Aorta (tissue), 5 donors: ENCODE measurements at regions not wholly inside any gene's neighbourhood (a gene's known extent, or its start where the extent isn't known, plus 50 kb on each side); places are given as distances from the start of the nearest gene placed in this dataset.

Experiments
- ATAC-seq: fragments of 200-7000 bp; cut with Tn5 transposase; one replicate; pipeline ENCODE4 v1.9.1; 2022; ENCODE audit warnings: moderate library complexity; ENCODE audit not compliant: low FRiP score
- DNase-seq, 2 donors: peaks; one replicate each; pipeline ENCODE4 v3.0.0-alpha.2; 2020
- H3K27ac ChIP-seq, 2 donors: one replicate each; pipeline ENCODE4 v1.5.1; 2013; ENCODE audit warnings: low read length in 2 of 2, mild to moderate bottlenecking in 2 of 2, moderate library complexity in 2 of 2, control low read depth in 1 of 2, inconsistent platforms in 1 of 2, low read depth in 1 of 2
- H3K27me3 ChIP-seq, 2 donors: one replicate each; pipeline ENCODE4 v1.6.1; 2013; ENCODE audit warnings: control low read depth in 1 of 2, low read length in 1 of 2, mild to moderate bottlenecking in 1 of 2, moderate library complexity in 1 of 2; ENCODE audit not compliant: insufficient read depth in 2 of 2, control insufficient read depth in 1 of 2
- H3K36me3 ChIP-seq, 2 donors: one replicate each; pipeline ENCODE4 v1.6.1; 2013; ENCODE audit warnings: control low read depth in 1 of 2, low read length in 1 of 2, mild to moderate bottlenecking in 1 of 2; ENCODE audit not compliant: insufficient read depth in 2 of 2, control insufficient read depth in 1 of 2
- H3K4me1 ChIP-seq, 2 donors: one replicate each; pipeline ENCODE4 v1.6.1; 2013; ENCODE audit warnings: low read length in 2 of 2, control low read depth in 1 of 2, mild to moderate bottlenecking in 1 of 2, moderate library complexity in 1 of 2; ENCODE audit not compliant: insufficient read depth in 2 of 2, control insufficient read depth in 1 of 2
- H3K4me3 ChIP-seq, 2 donors: one replicate each; pipeline ENCODE4 v1.5.1; 2013; ENCODE audit warnings: low read length in 2 of 2, control low read depth in 1 of 2, mild to moderate bottlenecking in 1 of 2
- H3K9me3 ChIP-seq: one replicate; pipeline ENCODE4 v1.6.1; 2013; ENCODE audit warnings: mild to moderate bottlenecking, low read length; ENCODE audit not compliant: control insufficient read depth
- WGBS, 2 donors: extraction: QIAGEN DNeasy Blood & Tissue Kit; methylation state at CpG; one replicate each; pipeline ENCODE4 v1.1.7; 2013; 5-methylcytosine and 5-hydroxymethylcytosine counted together
- intact Hi-C, 2 donors: fragments of 100-400 bp; cut with DNase I; formaldehyde crosslinking; loops; one replicate each; pipeline versions ENCODE4 v1.14.2 to v1.15.0; 2022
- donor health status: healthy with polysubstance abuse.
- donor health status: Bipolar disorder and iron deficiency.
- donor health status: DM: no; HTN: no; CAD: no.
- donor health status: DM: no; HTN: no; CAD: no.
- donor health status: DM: yes; HTN: yes; CAD: no.

- intact Hi-C loops: no loop called here
- H3K4me1 ChIP-seq: no peaks in the 10 kb centered on the region
- no peak for ATAC-seq
- H3K4me3 ChIP-seq: no peak overlapping the region
- H3K9me3 ChIP-seq: no peaks in the 10 kb centered on the region
- DNase-seq: no peak
- 23 to 29% methylated on average over 1 of the region's 1 CpG for WGBS, 2 donors
- no peak overlapping the region for H3K27ac ChIP-seq
- no peaks in the 10 kb centered on the region for H3K27me3 ChIP-seq
- H3K36me3 ChIP-seq: no peaks in the 10 kb centered on the region
Measured at GRCh38 chr3:73885862-73886261, 261.1 kb upstream of the PDZRN3 start.

DNA sequence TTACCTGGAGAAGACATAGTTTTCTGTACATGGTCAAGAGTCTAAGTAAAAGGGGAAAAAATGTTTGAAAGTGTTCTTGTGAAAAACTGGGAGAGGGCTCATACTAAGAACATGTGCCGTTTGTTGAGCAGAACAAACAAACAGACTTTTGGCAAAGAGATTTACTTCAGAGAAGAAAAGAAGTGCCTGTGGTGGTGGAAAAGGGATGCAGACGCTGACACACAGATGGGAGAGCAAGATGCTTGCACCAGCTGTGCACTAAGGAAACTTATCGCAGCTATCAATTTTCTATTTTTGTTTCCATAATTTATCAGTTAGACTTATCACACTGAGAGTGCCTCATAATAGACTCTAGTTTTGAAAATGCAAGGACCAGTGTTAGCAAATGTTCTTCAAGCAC lies 259.6 kb upstream of the PDZRN3 start:
- Histone ChIP-seq H3K4me3 (no peak overlapping the region), H3K9me3 (no peaks in the 10 kb centered on the region), H3K27me3 (no peaks in the 10 kb centered on the region), H3K4me1 (no peaks in the 10 kb centered on the region), H3K27ac (no peak overlapping the region), H3K36me3 (no peaks in the 10 kb centered on the region)
- WGBS, 2 donors: 39 to 45% methylated on average over 3 of the region's 3 CpGs
- intact Hi-C loops: no loop called here
- no peak for ATAC-seq
- no peak for DNase-seq

DNA sequence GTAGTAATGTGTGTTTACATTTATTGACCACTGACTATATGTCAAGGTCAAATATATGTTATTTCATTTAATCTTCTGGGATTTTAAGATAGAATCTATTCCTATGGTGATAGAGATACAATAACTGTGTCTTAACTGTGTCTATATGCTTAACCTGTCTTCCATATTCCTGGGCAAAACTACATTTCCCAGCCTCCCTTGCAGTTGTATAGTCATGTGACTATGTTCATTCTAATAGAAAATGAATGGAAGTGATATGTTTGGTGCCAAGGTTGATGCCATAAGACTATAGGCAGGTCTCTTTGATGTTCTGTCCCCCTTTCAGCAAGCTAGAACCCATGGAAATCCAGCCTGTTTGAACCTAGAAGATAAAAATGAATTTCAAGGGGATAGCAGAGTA lies 258.8 kb upstream of the PDZRN3 start:
- Histone ChIP-seq H3K9me3 (no peaks in the 10 kb centered on the region), H3K4me3 (no peak overlapping the region), H3K4me1 (no peaks in the 10 kb centered on the region), H3K27ac (no peak overlapping the region), H3K27me3 (no peaks in the 10 kb centered on the region), H3K36me3 (no peaks in the 10 kb centered on the region)
- intact Hi-C loops: no loop called here
- DNase-seq (no peak), ATAC-seq (no peak)

- intact Hi-C loops: no loop called here
- no peak overlapping the region for H3K4me3 ChIP-seq
Measured at GRCh38 chr3:73874606-73875369, 250.0 kb upstream of the PDZRN3 start.

DNA sequence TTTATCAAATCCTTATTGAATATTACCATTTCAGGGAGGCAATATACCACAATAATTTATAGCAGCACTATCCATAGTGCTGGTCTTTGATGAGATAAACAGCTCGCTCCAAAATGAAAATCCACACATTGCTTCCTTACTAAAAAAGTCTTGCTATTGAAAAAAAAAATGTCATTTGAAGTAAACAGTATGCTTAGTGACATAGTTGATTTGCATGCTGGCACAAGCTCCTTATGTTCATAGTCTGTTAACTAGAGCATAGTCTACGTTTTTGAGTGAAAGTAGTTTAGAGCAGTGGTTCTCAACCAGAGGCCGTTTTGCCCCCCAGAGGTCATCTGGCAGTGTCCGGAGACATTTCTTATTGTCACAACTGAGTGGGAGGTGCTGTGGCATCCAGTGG lies 249.4 kb upstream of the PDZRN3 start:
- 75 to 78% methylated on average over 4 of the region's 4 CpGs for WGBS, 2 donors

More at GRCh38 chr3:73874606-73875369, 250.0 kb upstream of the PDZRN3 start:
- Histone ChIP-seq H3K9me3 (no peaks in the 10 kb centered on the region), H3K27ac (no peak overlapping the region), H3K36me3 (no peaks in the 10 kb centered on the region), H3K4me1 (no peaks in the 10 kb centered on the region), H3K27me3 (no peaks in the 10 kb centered on the region)
- WGBS, 2 donors: 64 to 72% methylated on average over 4 of the region's 4 CpGs
- DNase-seq (no peak), ATAC-seq (no peak)

GRCh38 chr3:73868688-73869315 lies 244.1 kb upstream of the PDZRN3 start:
- no peak overlapping the region for H3K4me3 ChIP-seq
- H3K4me1 ChIP-seq: no peaks in the 10 kb centered on the region
- WGBS, 2 donors: 61 to 74% methylated on average over 3 of the region's 3 CpGs
- intact Hi-C loops: no loop called here
- H3K36me3 ChIP-seq: no peaks in the 10 kb centered on the region
- no peaks in the 10 kb centered on the region for H3K9me3 ChIP-seq
- ATAC-seq (peak; percentile 69), DNase-seq (no peak)
- no peak overlapping the region for H3K27ac ChIP-seq
- no peaks in the 10 kb centered on the region for H3K27me3 ChIP-seq

More for the DNA sequence above, 249.4 kb upstream of the PDZRN3 start:
- Histone ChIP-seq H3K27me3 (no peaks in the 10 kb centered on the region), H3K36me3 (no peaks in the 10 kb centered on the region), H3K4me3 (no peak overlapping the region), H3K27ac (no peak overlapping the region), H3K9me3 (no peaks in the 10 kb centered on the region), H3K4me1 (no peaks in the 10 kb centered on the region)
- DNase-seq (no peak), ATAC-seq (no peak)
- intact Hi-C loops: no loop called here

- WGBS, 2 donors: 82 to 88% methylated on average over 3 of the region's 3 CpGs
- no peaks in the 10 kb centered on the region for H3K36me3 ChIP-seq
- ATAC-seq: no peak
- no peak overlapping the region for H3K4me3 ChIP-seq
- no peaks in the 10 kb centered on the region for H3K9me3 ChIP-seq
- no peaks in the 10 kb centered on the region for H3K27me3 ChIP-seq
- intact Hi-C loops: no loop called here
- no peaks in the 10 kb centered on the region for H3K4me1 ChIP-seq
- no peak overlapping the region for H3K27ac ChIP-seq
- no peak for DNase-seq
Measured at GRCh38 chr3:73867524-73867923, 242.8 kb upstream of the PDZRN3 start.

GRCh38 chr3:73866846-73867245 lies 242.1 kb upstream of the PDZRN3 start:
- intact Hi-C loops: no loop called here
- ATAC-seq (no peak), DNase-seq (no peak)
- no peaks in the 10 kb centered on the region for H3K36me3 ChIP-seq
- no peaks in the 10 kb centered on the region for H3K9me3 ChIP-seq
- H3K27ac ChIP-seq: no peak overlapping the region
- H3K27me3 ChIP-seq: no peaks in the 10 kb centered on the region
- 89 to 92% methylated on average over 2 of the region's 2 CpGs for WGBS, 2 donors
- no peak overlapping the region for H3K4me3 ChIP-seq
- H3K4me1 ChIP-seq: no peaks in the 10 kb centered on the region

DNA sequence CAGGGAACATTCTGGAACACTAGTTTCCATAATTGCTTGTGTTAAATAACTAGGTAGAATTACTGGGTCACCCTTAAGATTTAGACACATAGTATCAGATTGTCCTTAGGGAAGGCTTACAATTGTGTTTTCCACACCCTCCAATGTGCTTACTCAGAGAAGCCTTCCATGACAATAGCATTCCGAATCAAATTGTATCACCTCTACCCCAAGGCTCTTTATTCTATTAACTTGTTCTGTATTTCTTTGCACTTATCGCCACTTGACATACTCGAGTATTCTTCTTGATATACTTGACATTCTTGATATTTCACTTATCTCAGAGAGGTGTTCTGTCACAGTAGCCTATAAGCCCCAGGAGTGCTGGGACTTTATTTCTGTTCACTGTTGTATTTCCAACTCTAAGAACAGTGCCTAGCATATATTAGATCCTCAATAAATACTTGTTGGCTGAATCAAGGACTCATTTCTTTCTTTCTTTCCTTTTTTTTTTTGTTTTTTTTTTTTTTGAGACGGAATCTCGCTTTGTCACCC lies 238.9 kb upstream of the PDZRN3 start:
- 94 to 97% methylated on average over 4 to 5 of the region's 5 CpGs for WGBS, 2 donors
- DNase-seq (no peak), ATAC-seq (no peak)
- H3K4me3 ChIP-seq: no peak overlapping the region
- no peaks in the 10 kb centered on the region for H3K27me3 ChIP-seq
- no peak overlapping the region for H3K27ac ChIP-seq
- intact Hi-C loops: no loop called here
- H3K36me3 ChIP-seq: no peaks in the 10 kb centered on the region
- H3K9me3 ChIP-seq: no peaks in the 10 kb centered on the region
- no peaks in the 10 kb centered on the region for H3K4me1 ChIP-seq
